ENCODE measurements at regions not wholly inside any gene's neighbourhood (a gene's known extent, or its start where the extent isn't known, plus 50 kb on each side); places are given as distances from the start of the nearest gene placed in this dataset.

DNA sequence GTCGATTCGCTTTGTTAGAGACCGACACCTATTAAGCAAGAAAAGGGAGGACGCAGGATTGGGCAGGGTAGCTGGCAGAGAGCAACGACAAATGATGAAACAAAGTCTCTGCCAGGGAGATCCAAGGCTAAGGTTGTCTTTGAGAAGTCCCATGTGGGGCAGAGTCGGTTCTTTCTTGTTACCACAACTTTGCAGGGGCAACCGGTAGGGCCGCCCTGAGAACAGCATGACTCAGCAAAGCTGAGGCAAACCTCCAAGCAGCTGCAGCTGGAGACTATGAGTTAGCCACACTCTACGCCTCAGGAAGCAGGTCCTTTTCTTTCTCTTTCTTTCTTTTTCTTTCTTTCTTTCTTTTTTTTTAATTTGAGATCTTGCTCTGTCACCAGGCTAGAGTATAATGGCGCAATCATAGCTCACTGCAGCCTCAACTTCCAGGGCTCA, 452.3 kb upstream of the ID2 start:
- no peaks in the 10 kb centered on the region for H3K9me3 ChIP-seq
- peak overlapping the region; percentile 13 to 44 for H3K4me3 ChIP-seq (ENCODE audit: low read depth in 1 of 2, low read length in 1 of 2)
- TF ChIP-seq, protein P1, sequence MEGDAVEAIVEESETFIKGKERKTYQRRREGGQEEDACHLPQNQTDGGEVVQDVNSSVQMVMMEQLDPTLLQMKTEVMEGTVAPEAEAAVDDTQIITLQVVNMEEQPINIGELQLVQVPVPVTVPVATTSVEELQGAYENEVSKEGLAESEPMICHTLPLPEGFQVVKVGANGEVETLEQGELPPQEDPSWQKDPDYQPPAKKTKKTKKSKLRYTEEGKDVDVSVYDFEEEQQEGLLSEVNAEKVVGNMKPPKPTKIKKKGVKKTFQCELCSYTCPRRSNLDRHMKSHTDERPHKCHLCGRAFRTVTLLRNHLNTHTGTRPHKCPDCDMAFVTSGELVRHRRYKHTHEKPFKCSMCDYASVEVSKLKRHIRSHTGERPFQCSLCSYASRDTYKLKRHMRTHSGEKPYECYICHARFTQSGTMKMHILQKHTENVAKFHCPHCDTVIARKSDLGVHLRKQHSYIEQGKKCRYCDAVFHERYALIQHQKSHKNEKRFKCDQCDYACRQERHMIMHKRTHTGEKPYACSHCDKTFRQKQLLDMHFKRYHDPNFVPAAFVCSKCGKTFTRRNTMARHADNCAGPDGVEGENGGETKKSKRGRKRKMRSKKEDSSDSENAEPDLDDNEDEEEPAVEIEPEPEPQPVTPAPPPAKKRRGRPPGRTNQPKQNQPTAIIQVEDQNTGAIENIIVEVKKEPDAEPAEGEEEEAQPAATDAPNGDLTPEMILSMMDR (IDR thresholded peaks at IDR 0.05): no peak
- H3K4me1 ChIP-seq (ENCODE audit: control insufficient read depth in 1 of 2, insufficient read depth in 1 of 2, low read depth in 1 of 2, low read length in 1 of 2): peaks cover 30 to 32% of the 10 kb centered on the region in 2 experiments
- no peak overlapping the region for H3K27ac ChIP-seq
- no peaks in the 10 kb centered on the region for H3K27me3 ChIP-seq
- no peaks in the 10 kb centered on the region for H3K36me3 ChIP-seq

DNA sequence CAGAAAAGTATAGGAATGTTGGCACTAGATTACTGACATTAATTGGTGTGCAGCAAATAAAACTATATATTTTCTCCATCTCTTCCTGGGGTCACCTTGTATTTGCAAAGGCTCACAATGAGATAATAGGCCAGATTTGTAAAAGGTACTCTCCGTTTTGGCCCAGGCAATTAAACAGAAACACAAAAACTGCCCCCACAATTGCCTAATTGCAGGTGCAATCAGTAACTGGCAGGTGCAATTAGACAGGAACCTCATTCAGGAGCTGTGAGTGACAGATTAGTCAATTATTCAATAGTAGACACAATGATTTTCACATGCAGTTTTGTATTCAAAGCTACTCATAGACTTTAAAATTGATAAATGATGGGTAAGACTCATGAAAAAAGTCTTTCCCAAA, 451.4 kb upstream of the ID2 start:
- H3K36me3 ChIP-seq: no peaks in the 10 kb centered on the region
- H3K27ac ChIP-seq: no peak overlapping the region
- H3K9me3 ChIP-seq: no peaks in the 10 kb centered on the region
- H3K27me3 ChIP-seq: no peaks in the 10 kb centered on the region
- peaks cover 37 to 40% of the 10 kb centered on the region in 2 experiments for H3K4me1 ChIP-seq (ENCODE audit: control insufficient read depth in 1 of 2, insufficient read depth in 1 of 2, low read depth in 1 of 2, low read length in 1 of 2)
- TF ChIP-seq, protein P1 (IDR thresholded peaks at IDR 0.05): no peak
- no peak overlapping the region for H3K4me3 ChIP-seq (ENCODE audit: low read depth in 1 of 2, low read length in 1 of 2)

DNA sequence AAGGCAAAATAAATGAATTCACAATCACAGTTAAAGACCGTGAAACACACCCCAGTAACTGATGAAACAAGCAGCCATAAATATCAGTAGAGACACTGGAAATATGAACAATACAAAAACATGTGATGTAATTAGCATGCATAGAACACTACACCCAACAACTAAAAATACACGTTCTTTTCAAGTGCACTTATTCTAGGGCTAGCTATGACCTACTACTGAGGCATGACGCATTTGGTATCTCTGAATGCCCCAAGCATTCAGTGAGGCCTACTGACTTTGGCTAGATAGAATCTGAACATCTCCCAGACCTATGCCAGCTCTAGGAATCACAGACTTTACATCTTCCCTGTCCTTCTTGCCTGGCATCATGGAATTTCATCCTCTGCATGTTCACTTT, 450.0 kb upstream of the ID2 start:
- no peaks in the 10 kb centered on the region for H3K9me3 ChIP-seq
- no peak overlapping the region for H3K27ac ChIP-seq
- H3K27me3 ChIP-seq: no peaks in the 10 kb centered on the region
- no peaks in the 10 kb centered on the region for H3K36me3 ChIP-seq
- peaks cover 33 to 37% of the 10 kb centered on the region in 2 experiments for H3K4me1 ChIP-seq (ENCODE audit: control insufficient read depth in 1 of 2, insufficient read depth in 1 of 2, low read depth in 1 of 2, low read length in 1 of 2)
- TF ChIP-seq, protein P1 (IDR thresholded peaks at IDR 0.05): no peak
- H3K4me3 ChIP-seq (ENCODE audit: low read depth in 1 of 2, low read length in 1 of 2): no peak overlapping the region

DNA sequence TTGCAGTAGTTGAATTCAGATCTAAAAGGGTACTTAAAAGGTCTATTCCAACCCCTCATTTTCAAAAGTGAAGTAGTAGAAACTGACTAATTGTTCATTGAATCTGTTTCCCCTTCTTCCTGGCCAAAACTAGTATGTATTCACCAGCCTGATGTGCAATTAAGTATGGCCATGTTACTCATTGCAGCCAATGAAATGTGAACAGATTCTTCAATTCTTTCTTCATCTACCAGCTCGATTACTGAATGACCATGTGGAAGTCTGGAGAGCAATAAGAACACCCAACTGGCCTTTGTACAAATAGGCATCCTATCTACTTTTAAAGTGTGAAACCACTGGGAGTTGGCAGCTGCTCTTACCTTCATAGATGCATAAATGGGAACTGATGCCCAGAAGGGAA, 449.0 kb upstream of the ID2 start:
- H3K27ac ChIP-seq: no peak overlapping the region
- H3K9me3 ChIP-seq: no peaks in the 10 kb centered on the region
- no peaks in the 10 kb centered on the region for H3K36me3 ChIP-seq
- H3K4me3 ChIP-seq (ENCODE audit: low read depth in 1 of 2, low read length in 1 of 2): no peak overlapping the region
- no peaks in the 10 kb centered on the region for H3K27me3 ChIP-seq
- H3K4me1 ChIP-seq (ENCODE audit: control insufficient read depth in 1 of 2, insufficient read depth in 1 of 2, low read depth in 1 of 2, low read length in 1 of 2): peaks cover 26 to 29% of the 10 kb centered on the region in 2 experiments
- TF ChIP-seq, protein P1 (IDR thresholded peaks at IDR 0.05): no peak

DNA sequence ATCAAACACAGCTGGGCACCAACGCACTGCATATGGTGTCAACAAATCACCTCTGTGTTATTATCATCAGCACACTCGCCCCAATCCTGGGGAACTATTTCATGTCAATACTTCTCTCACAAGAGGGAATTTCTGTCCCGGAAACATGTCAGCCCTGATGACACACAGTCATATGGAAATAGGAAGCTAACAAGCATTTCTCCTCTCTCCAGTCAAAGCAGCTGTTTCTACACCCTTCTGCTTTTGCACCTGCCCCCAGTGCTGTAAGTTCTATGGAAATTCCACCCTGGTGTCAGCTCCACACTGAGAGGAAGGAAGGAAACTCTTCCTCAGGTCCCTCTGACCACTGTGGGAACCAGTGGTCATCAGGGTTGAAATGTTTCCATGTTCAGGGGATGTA, 447.6 kb upstream of the ID2 start:
- no peak overlapping the region for H3K4me3 ChIP-seq (ENCODE audit: low read depth in 1 of 2, low read length in 1 of 2)
- H3K4me1 ChIP-seq (ENCODE audit: control insufficient read depth in 1 of 2, insufficient read depth in 1 of 2, low read depth in 1 of 2, low read length in 1 of 2): peaks cover 36 to 38% of the 10 kb centered on the region in 2 experiments
- no peaks in the 10 kb centered on the region for H3K9me3 ChIP-seq
- H3K27ac ChIP-seq: peak overlapping the region; percentile 46
- TF ChIP-seq, protein P1 (IDR thresholded peaks at IDR 0.05): no peak
- H3K36me3 ChIP-seq: no peaks in the 10 kb centered on the region
- no peaks in the 10 kb centered on the region for H3K27me3 ChIP-seq
